ENCODE measurements at regions not wholly inside any gene's neighbourhood (a gene's known extent, or its start where the extent isn't known, plus 50 kb on each side); places are given as distances from the start of the nearest gene placed in this dataset.

- TF ChIP-seq CREB1 (IDR thresholded peaks at IDR 0.05) (no peak), CREB1 (CRISPR knock-in tag; IDR thresholded peaks at IDR 0.05) (no peak), CBX1 (IDR thresholded peaks at IDR 0.05; ENCODE audit: low read depth) (no peak), PRPF4 (IDR thresholded peaks at IDR 0.05; ENCODE audit: low read depth, low read length, poor library complexity, severe bottlenecking) (no peak), ATF6 (CRISPR knock-in tag; conservative IDR thresholded peaks at IDR 0.05) (no peak), CTCF (CRISPR knock-in tag; IDR thresholded peaks at IDR 0.05) (no peak), POLR2A (IDR thresholded peaks at IDR 0.05; ENCODE audit: insufficient read depth in 1 of 2, low read depth in 2 of 2, low read length in 2 of 2) (no peak), IRF1 (CRISPR knock-in tag; IDR thresholded peaks at IDR 0.05; ENCODE audit: low read depth) (no peak), ZHX2 (IDR thresholded peaks at IDR 0.05; ENCODE audit: low read depth) (no peak), ZHX2 (CRISPR knock-in tag; IDR thresholded peaks at IDR 0.05; ENCODE audit: borderline replicate concordance) (no peak), ZIK1 (CRISPR knock-in tag; IDR thresholded peaks at IDR 0.05; ENCODE audit: borderline replicate concordance, low read depth) (no peak), ZBTB2 (CRISPR knock-in tag; IDR thresholded peaks at IDR 0.05; ENCODE audit: low read depth) (no peak), ZNF33B (CRISPR knock-in tag; IDR thresholded peaks at IDR 0.05) (no peak)
These were observed 543.4 kb downstream of the CD83 start for GRCh38 chr6:14660806-14661579.

Measured in HepG2 (cell line).